GM12891 (cell line): ENCODE measurements at regions not wholly inside any gene's neighbourhood (a gene's known extent, or its start where the extent isn't known, plus 50 kb on each side); places are given as distances from the start of the nearest gene placed in this dataset.

ENCODE experiments used
- PAX5 ChIP-seq: IDR thresholded peaks from 2 replicates; pipeline ENCODE4 v1.6.1; 2011; ENCODE audit warnings: low read length, moderate library complexity, mild to moderate bottlenecking; ENCODE audit not compliant: insufficient read depth, severe bottlenecking
- POLR2A ChIP-seq: IDR thresholded peaks from 2 replicates; pipeline ENCODE4 v1.6.1; 2011; ENCODE audit warnings: low read depth, low read length, control low read depth
- POLR2AphosphoS5 ChIP-seq: IDR thresholded peaks from 2 replicates; pipeline ENCODE4 v1.6.1; 2011; ENCODE audit warnings: low read depth, low read length, control low read depth
- SPI1 ChIP-seq: IDR thresholded peaks from 2 replicates; pipeline ENCODE4 v1.6.1; 2011; ENCODE audit warnings: low read depth, low read length, control low read depth
- TAF1 ChIP-seq: IDR thresholded peaks from 2 replicates; pipeline ENCODE4 v1.6.1; 2011; ENCODE audit warnings: low read depth, low read length, control low read depth

- no peak for TF ChIP-seq POLR2AphosphoS5
- no peak for TF ChIP-seq POLR2A
- TF ChIP-seq TAF1, result no peak
- TF ChIP-seq SPI1, result no peak
- TF ChIP-seq PAX5, result no peak
Observed at GRCh38 chr4:118589471-118590055, 95.6 kb upstream of the METTL14 start.
